ENCODE measurements at regions not wholly inside any gene's neighbourhood (a gene's known extent, or its start where the extent isn't known, plus 50 kb on each side); places are given as distances from the start of the nearest gene placed in this dataset.

DNA sequence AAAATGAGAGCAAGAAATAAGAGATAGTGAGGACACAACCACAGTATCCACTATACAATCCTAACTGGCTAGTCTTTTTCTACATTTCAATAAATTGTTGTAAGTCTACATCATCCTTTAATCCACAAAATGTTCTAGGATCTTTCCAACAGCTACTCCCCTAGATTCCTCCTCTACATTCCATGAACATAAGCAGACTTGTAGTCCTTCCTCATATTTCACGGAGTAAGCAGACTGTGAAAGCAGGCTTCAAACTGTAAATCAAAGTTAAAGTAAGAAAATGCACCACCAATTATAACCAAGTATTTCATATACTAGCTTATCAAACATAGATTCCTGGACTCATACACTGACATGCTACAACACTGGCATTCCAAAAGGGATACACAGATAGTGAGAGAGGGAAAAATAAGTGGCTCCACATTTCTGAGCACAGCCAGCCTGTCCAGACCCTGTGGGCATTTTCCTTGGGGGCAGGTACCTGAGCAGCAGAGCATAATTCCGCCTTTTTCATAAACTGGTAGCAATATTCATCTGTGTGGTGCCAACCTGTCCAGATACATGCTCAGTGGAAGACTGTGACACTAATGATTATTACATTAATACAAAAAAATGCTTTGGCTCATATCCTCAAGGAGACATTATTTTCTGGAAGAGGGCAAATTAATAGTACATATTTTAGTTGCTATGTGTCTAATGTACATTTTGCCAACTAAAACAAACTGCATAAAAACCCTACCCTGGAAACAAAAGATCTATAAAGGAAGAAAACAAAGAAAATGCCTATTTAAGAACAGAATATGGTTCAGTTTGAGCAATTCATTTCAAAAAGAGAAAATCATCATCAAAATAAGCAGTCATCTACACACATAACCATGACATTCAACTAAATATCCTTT lies 113.3 kb upstream of the FSCB start:
- Histone ChIP-seq H2AFZ (ENCODE audit: low read depth) (no peak overlapping the region), H3K36me3 (ENCODE audit: insufficient read depth) (no peaks in the 10 kb centered on the region), H3K27ac (no peak overlapping the region), H3K9ac (no peak overlapping the region), H3K4me1 (ENCODE audit: low read depth, poor library complexity, severe bottlenecking) (no peaks in the 10 kb centered on the region), H3K4me3 (IDR thresholded peaks at IDR 0.05; ENCODE audit: insufficient read depth, low read depth, low read length) (no peak overlapping the region), H3K27me3 (ENCODE audit: insufficient read depth, low read depth) (no peaks in the 10 kb centered on the region), H3K79me2 (ENCODE audit: insufficient read depth, low read depth) (no peaks in the 10 kb centered on the region), H4K20me1 (ENCODE audit: insufficient read depth) (no peaks in the 10 kb centered on the region), H3K4me2 (no peak overlapping the region)
- TF ChIP-seq, protein P1, sequence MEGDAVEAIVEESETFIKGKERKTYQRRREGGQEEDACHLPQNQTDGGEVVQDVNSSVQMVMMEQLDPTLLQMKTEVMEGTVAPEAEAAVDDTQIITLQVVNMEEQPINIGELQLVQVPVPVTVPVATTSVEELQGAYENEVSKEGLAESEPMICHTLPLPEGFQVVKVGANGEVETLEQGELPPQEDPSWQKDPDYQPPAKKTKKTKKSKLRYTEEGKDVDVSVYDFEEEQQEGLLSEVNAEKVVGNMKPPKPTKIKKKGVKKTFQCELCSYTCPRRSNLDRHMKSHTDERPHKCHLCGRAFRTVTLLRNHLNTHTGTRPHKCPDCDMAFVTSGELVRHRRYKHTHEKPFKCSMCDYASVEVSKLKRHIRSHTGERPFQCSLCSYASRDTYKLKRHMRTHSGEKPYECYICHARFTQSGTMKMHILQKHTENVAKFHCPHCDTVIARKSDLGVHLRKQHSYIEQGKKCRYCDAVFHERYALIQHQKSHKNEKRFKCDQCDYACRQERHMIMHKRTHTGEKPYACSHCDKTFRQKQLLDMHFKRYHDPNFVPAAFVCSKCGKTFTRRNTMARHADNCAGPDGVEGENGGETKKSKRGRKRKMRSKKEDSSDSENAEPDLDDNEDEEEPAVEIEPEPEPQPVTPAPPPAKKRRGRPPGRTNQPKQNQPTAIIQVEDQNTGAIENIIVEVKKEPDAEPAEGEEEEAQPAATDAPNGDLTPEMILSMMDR (conservative IDR thresholded peaks at IDR 0.05; ENCODE audit: low read depth, low read length) = no peak

DNA sequence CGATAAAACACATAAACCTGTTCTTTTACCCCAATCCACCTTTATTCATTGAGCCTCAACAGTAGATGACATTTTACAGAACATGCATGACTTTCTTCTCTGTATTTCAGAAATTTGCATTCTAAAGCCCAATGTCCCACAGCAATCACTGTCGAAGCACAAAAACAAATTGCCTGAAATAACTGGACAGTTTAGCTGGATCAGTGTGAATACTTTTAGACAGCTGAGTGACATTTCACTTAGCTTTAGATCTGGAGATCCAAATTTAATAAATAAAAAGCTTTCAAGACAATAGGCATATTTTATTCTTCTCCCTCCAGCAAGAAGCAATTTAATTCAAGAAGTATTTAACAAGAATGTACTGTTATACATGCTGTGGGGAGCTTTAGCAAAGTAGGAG lies 109.1 kb upstream of the FSCB start:
- Histone ChIP-seq H3K36me3 (ENCODE audit: insufficient read depth) (no peaks in the 10 kb centered on the region), H3K27me3 (ENCODE audit: insufficient read depth, low read depth) (no peaks in the 10 kb centered on the region), H3K9ac (no peak overlapping the region), H3K4me2 (no peak overlapping the region), H4K20me1 (ENCODE audit: insufficient read depth) (no peaks in the 10 kb centered on the region), H3K4me3 (IDR thresholded peaks at IDR 0.05; ENCODE audit: insufficient read depth, low read depth, low read length) (no peak overlapping the region), H3K79me2 (ENCODE audit: insufficient read depth, low read depth) (no peaks in the 10 kb centered on the region), H3K27ac (no peak overlapping the region), H3K4me1 (ENCODE audit: low read depth, poor library complexity, severe bottlenecking) (no peaks in the 10 kb centered on the region), H2AFZ (ENCODE audit: low read depth) (no peak overlapping the region)
- TF ChIP-seq, protein P1 (conservative IDR thresholded peaks at IDR 0.05; ENCODE audit: low read depth, low read length) = no peak

DNA sequence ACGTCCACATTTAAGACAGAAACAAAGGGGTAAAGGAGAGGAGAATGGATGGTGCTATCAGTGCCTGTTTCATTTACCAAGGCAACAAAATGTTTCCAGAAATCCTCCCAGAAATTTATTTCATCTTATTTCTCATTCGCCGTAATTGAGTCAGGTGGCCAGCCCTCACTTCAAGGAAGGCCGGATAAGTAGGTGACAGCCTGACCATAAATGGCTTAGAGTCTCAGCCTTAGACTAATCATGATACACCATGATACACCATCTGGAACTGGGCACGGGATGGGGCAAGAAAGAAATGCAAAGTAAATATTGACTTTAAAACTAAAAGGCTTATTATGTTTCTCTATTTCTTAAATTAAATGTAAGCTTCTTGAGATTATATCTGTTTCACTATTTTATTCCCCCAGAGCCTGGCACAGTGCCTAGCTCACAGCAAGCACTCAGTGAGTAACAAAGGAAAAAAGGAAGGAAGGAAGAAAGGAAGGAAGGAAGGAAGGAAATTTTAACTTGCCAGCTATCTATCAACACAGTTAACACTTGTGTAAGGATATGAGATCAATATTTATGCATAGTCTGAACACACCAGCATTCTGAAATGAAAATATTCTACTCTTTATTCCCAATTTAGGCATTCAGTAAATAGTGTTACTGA lies 106.1 kb upstream of the FSCB start:
- Histone ChIP-seq H3K27me3 (ENCODE audit: insufficient read depth, low read depth) (no peaks in the 10 kb centered on the region), H3K4me3 (IDR thresholded peaks at IDR 0.05; ENCODE audit: insufficient read depth, low read depth, low read length) (no peak overlapping the region), H3K79me2 (ENCODE audit: insufficient read depth, low read depth) (no peaks in the 10 kb centered on the region), H3K4me1 (ENCODE audit: low read depth, poor library complexity, severe bottlenecking) (no peaks in the 10 kb centered on the region), H3K4me2 (no peak overlapping the region), H3K27ac (no peak overlapping the region), H3K36me3 (ENCODE audit: insufficient read depth) (no peaks in the 10 kb centered on the region), H4K20me1 (ENCODE audit: insufficient read depth) (no peaks in the 10 kb centered on the region), H2AFZ (ENCODE audit: low read depth) (no peak overlapping the region), H3K9ac (no peak overlapping the region)
- TF ChIP-seq, protein P1 (conservative IDR thresholded peaks at IDR 0.05; ENCODE audit: low read depth, low read length) = no peak

DNA sequence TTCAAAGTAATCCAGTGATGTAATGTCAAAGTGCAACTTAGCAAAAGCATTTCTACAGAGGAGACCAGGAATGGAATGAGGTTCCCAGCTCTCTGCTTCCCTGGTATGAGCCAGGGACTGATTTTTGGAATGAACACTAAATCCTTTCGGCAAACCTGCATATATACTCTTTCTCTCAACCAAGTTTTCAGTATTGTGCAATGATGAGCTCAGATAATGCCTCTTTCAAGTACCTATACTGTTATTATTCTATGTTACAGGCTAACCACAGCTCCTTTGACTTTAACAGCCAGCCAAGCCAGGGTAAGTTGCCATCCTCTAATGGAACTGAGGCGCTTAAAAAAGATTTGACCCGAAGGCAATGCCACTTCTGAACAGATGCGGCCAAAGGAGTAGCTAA lies 104.9 kb upstream of the FSCB start:
- Histone ChIP-seq H3K79me2 (ENCODE audit: insufficient read depth, low read depth) (no peaks in the 10 kb centered on the region), H3K36me3 (ENCODE audit: insufficient read depth) (no peaks in the 10 kb centered on the region), H3K9ac (no peak overlapping the region), H3K27me3 (ENCODE audit: insufficient read depth, low read depth) (no peaks in the 10 kb centered on the region), H3K4me3 (IDR thresholded peaks at IDR 0.05; ENCODE audit: insufficient read depth, low read depth, low read length) (no peak overlapping the region), H2AFZ (ENCODE audit: low read depth) (no peak overlapping the region), H4K20me1 (ENCODE audit: insufficient read depth) (no peaks in the 10 kb centered on the region), H3K27ac (no peak overlapping the region), H3K4me2 (no peak overlapping the region), H3K4me1 (ENCODE audit: low read depth, poor library complexity, severe bottlenecking) (no peaks in the 10 kb centered on the region)
- TF ChIP-seq, protein P1 (conservative IDR thresholded peaks at IDR 0.05; ENCODE audit: low read depth, low read length) = no peak
